C4-2B (cell line): ENCODE measurements at regions not wholly inside any gene's neighbourhood (a gene's known extent, or its start where the extent isn't known, plus 50 kb on each side); places are given as distances from the start of the nearest gene placed in this dataset.

Source experiments
- ZFX ChIP-seq: fragments of 450-650 bp; IDR thresholded peaks from 2 replicates; pipeline ENCODE4 v1.6.1; 2017
- TF ChIP-seq, protein P1 (sequence below): fragments of 450-650 bp; conservative IDR thresholded peaks from 2 replicates; pipeline ENCODE4 v1.5.1; 2017; ENCODE audit warnings: mild to moderate bottlenecking

GRCh38 chr7:16061630-16062029, 359.7 kb downstream of the CRPPA start:
- TF ChIP-seq, protein P1, sequence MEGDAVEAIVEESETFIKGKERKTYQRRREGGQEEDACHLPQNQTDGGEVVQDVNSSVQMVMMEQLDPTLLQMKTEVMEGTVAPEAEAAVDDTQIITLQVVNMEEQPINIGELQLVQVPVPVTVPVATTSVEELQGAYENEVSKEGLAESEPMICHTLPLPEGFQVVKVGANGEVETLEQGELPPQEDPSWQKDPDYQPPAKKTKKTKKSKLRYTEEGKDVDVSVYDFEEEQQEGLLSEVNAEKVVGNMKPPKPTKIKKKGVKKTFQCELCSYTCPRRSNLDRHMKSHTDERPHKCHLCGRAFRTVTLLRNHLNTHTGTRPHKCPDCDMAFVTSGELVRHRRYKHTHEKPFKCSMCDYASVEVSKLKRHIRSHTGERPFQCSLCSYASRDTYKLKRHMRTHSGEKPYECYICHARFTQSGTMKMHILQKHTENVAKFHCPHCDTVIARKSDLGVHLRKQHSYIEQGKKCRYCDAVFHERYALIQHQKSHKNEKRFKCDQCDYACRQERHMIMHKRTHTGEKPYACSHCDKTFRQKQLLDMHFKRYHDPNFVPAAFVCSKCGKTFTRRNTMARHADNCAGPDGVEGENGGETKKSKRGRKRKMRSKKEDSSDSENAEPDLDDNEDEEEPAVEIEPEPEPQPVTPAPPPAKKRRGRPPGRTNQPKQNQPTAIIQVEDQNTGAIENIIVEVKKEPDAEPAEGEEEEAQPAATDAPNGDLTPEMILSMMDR, result no peak
- TF ChIP-seq ZFX, result no peak
